IPS-15b (cell line): ENCODE measurements at regions not wholly inside any gene's neighbourhood (a gene's known extent, or its start where the extent isn't known, plus 50 kb on each side); places are given as distances from the start of the nearest gene placed in this dataset.

Experiments
- H3K27me3 ChIP-seq: one replicate; pipeline ENCODE4 v1.6.1; 2013; ENCODE audit warnings: low read length; ENCODE audit not compliant: control insufficient read depth, insufficient read depth
- H3K36me3 ChIP-seq: one replicate; pipeline ENCODE4 v1.6.1; 2013; ENCODE audit warnings: low read length; ENCODE audit not compliant: control insufficient read depth, insufficient read depth
- H3K4me1 ChIP-seq: one replicate; pipeline ENCODE4 v1.6.1; 2013; ENCODE audit warnings: mild to moderate bottlenecking, low read length; ENCODE audit not compliant: control insufficient read depth, insufficient read depth
- H3K4me3 ChIP-seq: one replicate; pipeline ENCODE4 v1.5.1; 2013; ENCODE audit warnings: low read depth, low read length
- H3K9ac ChIP-seq: one replicate; pipeline ENCODE4 v1.6.1; 2013; ENCODE audit warnings: low read depth, mild to moderate bottlenecking, low read length
- H3K9me3 ChIP-seq: one replicate; pipeline ENCODE4 v1.6.1; 2013; ENCODE audit warnings: mild to moderate bottlenecking, low read length; ENCODE audit not compliant: control insufficient read depth, insufficient read depth

- H3K9me3 ChIP-seq: no peaks in the 10 kb centered on the region
- H3K27me3 ChIP-seq: no peaks in the 10 kb centered on the region
- H3K36me3 ChIP-seq: no peaks in the 10 kb centered on the region
- no peak overlapping the region for H3K4me3 ChIP-seq
- no peaks in the 10 kb centered on the region for H3K4me1 ChIP-seq
- H3K9ac ChIP-seq: no peak overlapping the region
Observed at GRCh38 chr6:115302731-115303130, 758.0 kb downstream of the FRK start.

- no peaks in the 10 kb centered on the region for H3K9me3 ChIP-seq
- no peaks in the 10 kb centered on the region for H3K27me3 ChIP-seq
- H3K36me3 ChIP-seq: no peaks in the 10 kb centered on the region
Observed at GRCh38 chr6:115287467-115287866, 773.2 kb downstream of the FRK start.

GRCh38 chr6:115276881-115277565 lies 783.7 kb downstream of the FRK start:
- H3K36me3 ChIP-seq: no peaks in the 10 kb centered on the region
- peaks cover 7% of the 10 kb centered on the region for H3K9me3 ChIP-seq
- H3K9ac ChIP-seq: no peak overlapping the region
- no peak overlapping the region for H3K4me3 ChIP-seq
- H3K4me1 ChIP-seq: no peaks in the 10 kb centered on the region
- H3K27me3 ChIP-seq: no peaks in the 10 kb centered on the region

More at GRCh38 chr6:115287467-115287866, 773.2 kb downstream of the FRK start:
- Histone ChIP-seq H3K4me3 (no peak overlapping the region), H3K4me1 (no peaks in the 10 kb centered on the region), H3K9ac (no peak overlapping the region)

GRCh38 chr6:115272311-115272710 lies 788.4 kb downstream of the FRK start:
- H3K36me3 ChIP-seq: no peaks in the 10 kb centered on the region

GRCh38 chr6:115271434-115271833 lies 789.3 kb downstream of the FRK start:
- Histone ChIP-seq H3K9me3 (peaks cover 4% of the 10 kb centered on the region), H3K36me3 (no peaks in the 10 kb centered on the region), H3K27me3 (no peaks in the 10 kb centered on the region), H3K4me3 (no peak overlapping the region), H3K9ac (no peak overlapping the region), H3K4me1 (peaks cover 1% of the 10 kb centered on the region)

More at GRCh38 chr6:115272311-115272710, 788.4 kb downstream of the FRK start:
- Histone ChIP-seq H3K4me3 (no peak overlapping the region), H3K27me3 (no peaks in the 10 kb centered on the region), H3K4me1 (no peaks in the 10 kb centered on the region), H3K9ac (no peak overlapping the region), H3K9me3 (peaks cover 7% of the 10 kb centered on the region)

- H3K9me3 ChIP-seq: peaks cover 4% of the 10 kb centered on the region
- H3K27me3 ChIP-seq: no peaks in the 10 kb centered on the region
- H3K9ac ChIP-seq: no peak overlapping the region
- no peaks in the 10 kb centered on the region for H3K36me3 ChIP-seq
- peaks cover 5% of the 10 kb centered on the region for H3K4me1 ChIP-seq
- H3K4me3 ChIP-seq: no peak overlapping the region
Observed at GRCh38 chr6:115270953-115271352, 789.7 kb downstream of the FRK start.

- Histone ChIP-seq H3K9ac (no peak overlapping the region), H3K27me3 (no peaks in the 10 kb centered on the region), H3K4me3 (no peak overlapping the region), H3K9me3 (no peaks in the 10 kb centered on the region), H3K36me3 (no peaks in the 10 kb centered on the region), H3K4me1 (no peaks in the 10 kb centered on the region)
Observed at GRCh38 chr6:115241373-115241772, 819.3 kb downstream of the FRK start.

- Histone ChIP-seq H3K9ac (no peak overlapping the region), H3K4me1 (no peaks in the 10 kb centered on the region), H3K27me3 (peaks cover 60% of the 10 kb centered on the region), H3K36me3 (no peaks in the 10 kb centered on the region), H3K9me3 (peaks cover 9% of the 10 kb centered on the region), H3K4me3 (no peak overlapping the region)
Observed at GRCh38 chr6:115221198-115221597, 839.5 kb downstream of the FRK start.

- no peaks in the 10 kb centered on the region for H3K4me1 ChIP-seq
- H3K9ac ChIP-seq: no peak overlapping the region
- H3K36me3 ChIP-seq: no peaks in the 10 kb centered on the region
- peaks cover 9% of the 10 kb centered on the region for H3K9me3 ChIP-seq
- H3K4me3 ChIP-seq: no peak overlapping the region
- H3K27me3 ChIP-seq: peaks cover 60% of the 10 kb centered on the region
Observed at GRCh38 chr6:115220551-115221159, 840.0 kb downstream of the FRK start.

GRCh38 chr6:115219645-115220044 lies 841.0 kb downstream of the FRK start:
- H3K4me3 ChIP-seq: no peak overlapping the region
- no peaks in the 10 kb centered on the region for H3K4me1 ChIP-seq
- H3K36me3 ChIP-seq: no peaks in the 10 kb centered on the region
- peaks cover 9% of the 10 kb centered on the region for H3K9me3 ChIP-seq
- no peak overlapping the region for H3K9ac ChIP-seq
- H3K27me3 ChIP-seq: peaks cover 60% of the 10 kb centered on the region

- H3K4me3 ChIP-seq: no peak overlapping the region
- H3K27me3 ChIP-seq: peaks cover 46% of the 10 kb centered on the region
- no peaks in the 10 kb centered on the region for H3K4me1 ChIP-seq
Observed at GRCh38 chr6:115216835-115217234, 843.9 kb downstream of the FRK start.

GRCh38 chr6:115214283-115214682 lies 846.4 kb downstream of the FRK start:
- no peak overlapping the region for H3K4me3 ChIP-seq
- H3K9ac ChIP-seq: no peak overlapping the region
- H3K9me3 ChIP-seq: peaks cover 5% of the 10 kb centered on the region
- H3K36me3 ChIP-seq: no peaks in the 10 kb centered on the region
- H3K27me3 ChIP-seq: peaks cover 27% of the 10 kb centered on the region
- H3K4me1 ChIP-seq: no peaks in the 10 kb centered on the region

More at GRCh38 chr6:115216835-115217234, 843.9 kb downstream of the FRK start:
- H3K9me3 ChIP-seq: peaks cover 1% of the 10 kb centered on the region
- no peaks in the 10 kb centered on the region for H3K36me3 ChIP-seq
- no peak overlapping the region for H3K9ac ChIP-seq
